HG03064 (cell line): ENCODE measurements at regions not wholly inside any gene's neighbourhood (a gene's known extent, or its start where the extent isn't known, plus 50 kb on each side); places are given as distances from the start of the nearest gene placed in this dataset.
"Not testable (repeated sequence)": the region's sequence is repeated elsewhere in the genome, so short reads cannot be mapped to it uniquely, and the experiment has no call there.

Source experiments
- ATAC-seq: cut with Tn5 transposase; IDR thresholded peaks from one replicate; pipeline ENCODE4 v1.9.1; 2021; ENCODE audit warnings: low read depth; ENCODE audit not compliant: unreplicated experiment

DNA sequence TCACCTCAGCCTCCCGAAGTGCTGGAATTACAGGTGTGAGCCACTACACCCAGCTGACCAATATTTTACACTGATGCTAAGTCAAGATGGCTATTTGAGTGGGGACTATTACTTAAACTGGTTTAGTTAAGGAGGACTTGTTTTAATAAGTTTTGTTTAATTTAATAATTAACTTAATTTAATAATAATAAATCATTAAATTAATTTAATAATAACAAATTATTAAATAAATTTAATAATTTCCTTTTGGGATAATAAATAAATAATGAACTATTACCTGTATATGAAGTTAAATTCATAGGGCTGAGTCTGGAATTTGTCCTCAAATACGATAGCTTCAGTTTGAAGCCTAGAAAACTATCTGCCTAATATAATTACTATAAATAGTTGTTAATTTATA, 665.1 kb upstream of the COX7C start:
- no peak for ATAC-seq

DNA sequence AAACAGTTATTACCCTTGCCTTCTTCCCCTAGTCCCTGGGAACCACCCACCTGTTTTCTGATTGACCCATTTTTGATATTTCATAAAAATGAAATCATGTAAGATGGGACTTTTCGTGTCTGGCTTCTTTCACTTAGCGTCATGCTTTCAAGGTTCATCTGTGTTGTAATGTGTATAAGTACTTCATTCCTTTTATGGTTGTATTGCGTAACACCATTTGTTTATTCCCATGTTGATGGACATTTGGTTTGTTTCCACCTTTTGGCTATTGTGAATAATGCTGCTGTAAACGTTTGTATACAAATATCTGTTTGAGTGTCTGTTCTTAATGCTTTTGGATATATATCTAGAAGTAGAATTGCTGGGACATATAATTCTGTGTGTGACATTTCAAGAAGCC, 650.1 kb upstream of the COX7C start:
- ATAC-seq, result no peak

DNA sequence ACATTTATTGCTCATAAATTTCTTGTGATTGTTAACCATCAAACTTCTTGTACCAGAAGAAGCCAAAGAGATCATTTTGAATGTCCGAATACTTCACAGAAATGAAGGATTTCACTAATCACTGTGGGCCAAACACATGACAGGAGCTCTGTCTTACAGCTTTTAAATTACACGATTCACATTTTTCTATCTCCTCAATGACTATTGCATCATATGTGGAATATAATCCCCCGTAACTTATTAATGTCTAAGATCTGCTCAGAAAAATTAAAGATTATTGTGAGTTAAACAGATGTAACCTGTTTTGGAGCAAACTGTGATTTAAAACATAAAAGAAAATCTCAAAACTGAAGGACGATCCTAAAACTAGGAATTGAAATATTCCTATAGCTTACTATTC, 645.2 kb upstream of the COX7C start:
- no peak for ATAC-seq

DNA sequence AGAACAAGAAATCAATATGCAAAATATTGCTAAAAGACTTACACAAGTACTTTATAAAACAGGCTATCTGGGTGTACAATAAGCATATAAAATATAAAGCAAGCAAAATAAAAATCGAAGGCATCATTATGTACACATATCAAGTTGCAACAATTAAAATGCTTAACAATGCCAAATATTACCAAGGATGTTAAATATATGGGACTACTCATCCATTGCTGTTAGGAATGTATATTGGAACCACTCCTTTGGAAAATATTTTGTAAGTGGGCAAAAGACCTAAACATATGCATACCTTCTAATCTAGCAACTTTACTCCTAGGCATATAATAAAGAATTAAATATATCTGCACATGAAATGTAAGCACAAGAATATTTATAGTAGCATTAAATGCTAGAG, 632.6 kb upstream of the COX7C start:
- ATAC-seq, result no peak

DNA sequence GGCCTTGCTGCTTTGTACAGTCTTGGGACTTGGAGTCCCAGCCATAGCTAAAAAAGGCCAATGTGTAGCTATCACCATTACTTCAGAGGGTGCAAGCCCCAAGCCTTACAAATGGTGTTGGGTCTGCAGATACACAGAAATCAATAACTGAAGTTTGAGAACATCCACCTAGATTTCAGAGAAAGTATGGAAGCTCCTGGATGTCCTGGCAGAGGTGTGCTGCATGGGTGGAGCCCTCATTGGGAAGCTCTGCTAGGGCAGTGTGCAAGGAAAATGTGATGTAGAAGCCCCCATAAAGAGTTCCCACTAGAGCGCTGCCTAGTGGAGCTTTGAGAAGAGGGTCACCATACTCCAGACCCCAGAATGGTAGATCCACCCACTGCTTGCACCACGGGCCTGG, 626.7 kb upstream of the COX7C start:
- no peak for ATAC-seq

DNA sequence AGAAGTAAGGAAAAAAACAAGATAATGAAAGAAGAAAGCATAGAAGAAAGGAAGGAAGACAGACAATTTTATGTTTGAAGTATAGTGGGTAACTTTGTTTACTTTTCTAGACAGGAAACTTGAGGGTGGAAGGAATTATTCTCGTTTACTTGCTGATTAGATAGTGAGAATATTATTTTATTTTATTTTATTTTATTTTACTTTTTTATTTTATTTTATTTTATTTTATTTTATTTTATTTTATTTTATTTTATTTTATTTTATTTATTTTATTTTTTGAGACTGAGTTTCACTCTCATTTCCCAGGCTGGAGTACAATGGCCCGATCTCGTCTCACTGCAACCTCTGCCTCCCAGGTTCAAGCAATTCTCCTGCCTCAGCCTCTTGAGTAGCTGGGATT, 623.1 kb upstream of the COX7C start:
- not testable (repeated sequence) for ATAC-seq

DNA sequence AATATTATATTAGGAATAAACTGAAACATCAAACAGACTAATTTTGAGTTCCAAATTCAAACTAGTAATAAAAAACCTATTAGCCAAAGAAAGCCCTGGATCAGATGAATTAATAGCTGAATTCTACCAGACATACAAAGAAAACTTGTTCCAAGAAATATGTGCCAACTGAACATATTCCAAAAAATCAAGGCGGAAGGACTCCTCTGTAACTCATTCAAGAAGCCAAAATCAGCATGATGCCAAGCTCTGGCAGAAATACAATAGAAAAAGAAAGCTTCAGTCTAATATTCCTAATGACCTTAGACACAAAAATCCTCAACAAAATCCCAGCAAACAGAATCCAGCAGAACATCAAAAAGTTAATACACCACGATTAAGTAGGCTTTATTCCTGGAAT, 619.1 kb upstream of the COX7C start:
- no peak for ATAC-seq

DNA sequence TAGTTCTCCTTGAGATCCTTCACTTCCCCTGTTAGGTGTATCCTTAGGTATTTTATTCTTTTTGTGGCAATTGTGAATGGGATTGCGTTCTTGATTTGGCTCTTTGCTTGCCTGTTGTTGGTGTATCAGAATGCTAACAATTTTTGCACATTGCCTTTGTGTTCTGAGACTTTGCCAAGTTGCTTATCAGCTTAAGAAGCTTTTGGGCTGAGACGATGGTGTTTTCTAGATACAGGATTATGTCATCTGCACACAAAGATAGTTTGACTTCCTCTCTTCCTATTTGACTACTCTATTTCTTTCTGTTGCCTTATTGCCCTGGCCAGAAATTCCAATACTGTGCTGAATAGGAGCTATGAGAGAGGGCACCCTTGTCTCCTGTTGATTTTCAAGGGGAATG, 609.4 kb upstream of the COX7C start:
- no peak for ATAC-seq

DNA sequence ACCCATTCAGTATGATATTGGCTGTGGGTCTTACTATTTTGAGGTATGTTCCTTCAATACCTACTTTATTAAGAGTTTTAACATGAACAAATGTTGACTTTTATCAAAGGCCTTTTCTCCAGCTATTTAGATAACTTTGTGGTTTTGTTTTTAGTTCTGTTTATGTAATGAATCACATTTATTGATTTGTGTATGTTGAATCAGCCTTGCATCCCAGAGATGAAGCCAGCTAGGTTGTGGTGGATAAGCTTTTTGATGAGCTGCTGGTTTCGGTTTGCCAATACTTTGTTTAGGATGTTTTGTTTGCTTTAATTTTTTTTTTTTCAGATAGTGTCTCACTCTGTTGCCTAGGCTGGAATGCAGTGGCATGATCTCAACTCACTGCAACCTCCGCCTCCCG, 609.0 kb upstream of the COX7C start:
- ATAC-seq, result no peak

DNA sequence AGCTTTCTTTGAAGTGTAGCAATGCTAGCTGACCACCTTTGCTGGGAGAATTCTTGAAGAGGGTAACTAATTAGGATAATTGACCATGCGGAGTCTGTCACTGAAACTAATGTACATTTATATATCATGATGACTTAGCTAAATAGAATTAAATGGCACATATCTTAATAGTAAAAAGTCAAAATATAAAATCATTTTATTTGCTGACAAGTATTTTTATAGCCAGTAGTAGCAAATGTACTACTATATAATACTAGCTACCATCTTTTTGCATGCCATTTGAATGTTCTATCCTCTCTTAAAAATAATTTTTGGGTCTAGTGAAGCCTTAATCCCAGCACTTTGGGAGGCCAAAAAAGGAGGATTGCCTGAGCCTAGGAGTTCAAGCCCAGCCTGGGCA, 605.8 kb upstream of the COX7C start:
- no peak for ATAC-seq

DNA sequence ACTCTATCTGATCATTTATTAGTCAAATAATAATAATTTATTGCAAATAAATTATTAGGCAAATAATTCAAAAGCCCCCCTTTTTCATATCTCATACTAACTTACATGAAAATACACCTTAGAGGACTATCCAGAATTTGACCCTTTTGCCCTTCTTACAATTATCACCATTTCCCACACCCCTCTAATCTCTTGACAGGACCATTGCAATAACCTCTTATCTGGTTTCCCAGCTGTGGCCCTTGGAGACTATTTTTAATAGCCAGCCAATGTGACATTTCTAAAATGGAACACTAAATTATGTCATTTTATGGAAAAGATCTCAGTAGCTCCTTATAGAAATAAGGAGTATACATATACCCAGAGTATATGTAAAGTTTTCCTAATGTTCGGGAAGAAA, 588.4 kb upstream of the COX7C start:
- no peak for ATAC-seq

DNA sequence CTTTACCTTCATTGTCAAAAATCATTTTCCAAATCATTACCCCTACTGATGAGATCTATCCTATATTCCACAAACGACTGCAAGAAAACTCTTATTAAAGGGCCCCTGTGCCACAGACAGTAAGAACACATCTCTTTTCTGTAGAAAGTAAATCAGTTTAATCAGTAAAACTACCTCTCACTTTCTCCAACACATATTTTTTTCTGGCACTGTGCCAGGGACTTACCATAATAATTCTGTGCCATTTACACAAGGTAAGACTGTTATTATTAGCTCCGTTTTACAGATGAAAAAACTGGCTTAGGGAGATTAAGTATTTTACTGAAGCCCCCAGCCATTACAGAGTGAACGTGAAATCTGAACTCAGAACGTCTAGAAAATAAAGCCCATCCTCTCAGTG, 587.0 kb upstream of the COX7C start:
- no peak for ATAC-seq

DNA sequence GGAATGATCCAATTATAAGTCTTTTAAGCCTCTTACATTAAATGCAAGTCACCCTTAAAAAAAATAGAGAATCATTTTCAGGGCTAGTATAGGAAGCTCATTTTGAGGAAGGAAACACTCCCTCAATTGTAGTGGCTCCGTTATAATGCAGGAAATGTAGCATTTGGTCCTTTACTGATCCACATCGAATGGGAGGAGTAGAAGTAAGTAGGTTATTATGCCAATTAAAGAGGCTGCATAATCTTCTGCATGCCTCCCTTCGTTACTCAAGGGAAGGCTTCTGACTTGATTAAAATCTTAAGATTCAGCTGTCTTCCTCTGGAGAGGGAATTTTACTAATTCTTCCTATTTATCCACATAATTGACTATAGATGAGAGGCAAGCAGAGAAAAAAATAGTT, 579.2 kb upstream of the COX7C start:
- no peak for ATAC-seq

DNA sequence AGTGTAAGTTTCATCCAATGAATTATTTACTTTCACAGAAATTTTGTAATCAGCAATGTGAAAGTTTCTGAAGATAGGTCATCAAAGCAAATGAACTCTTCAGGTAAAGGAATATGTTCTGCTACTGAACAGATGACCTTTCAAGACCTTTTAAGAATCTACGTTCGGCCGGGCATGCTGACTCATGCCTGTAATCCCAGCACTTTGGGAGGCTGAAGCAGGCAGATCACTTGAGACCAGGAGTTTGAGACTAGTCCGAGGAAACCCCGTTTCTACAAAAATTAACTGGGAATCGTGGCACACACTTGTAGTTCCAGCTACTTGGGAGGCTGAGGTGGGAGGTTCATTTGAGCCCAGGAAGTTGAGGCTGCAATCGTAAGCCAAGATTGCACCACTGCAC, 578.4 kb upstream of the COX7C start:
- ATAC-seq, result no peak

DNA sequence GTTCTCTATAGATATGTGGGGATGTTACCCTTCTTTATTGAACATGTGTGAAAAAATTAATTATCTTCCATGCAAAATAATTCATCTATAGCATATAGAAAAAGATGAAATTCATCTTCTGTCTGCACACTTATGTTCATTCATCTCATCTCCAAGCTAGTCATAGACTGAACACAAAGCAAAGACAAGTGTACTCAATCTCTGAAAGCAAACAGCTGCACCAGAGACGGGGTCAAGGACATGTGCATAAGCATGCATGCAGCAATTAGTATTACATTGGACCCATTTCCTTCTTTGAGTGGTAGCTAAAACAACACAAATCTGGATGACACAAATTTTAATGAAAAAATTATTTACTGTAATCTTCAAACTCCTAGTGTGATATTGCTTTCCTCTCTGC, 547.0 kb upstream of the COX7C start:
- no peak for ATAC-seq

DNA sequence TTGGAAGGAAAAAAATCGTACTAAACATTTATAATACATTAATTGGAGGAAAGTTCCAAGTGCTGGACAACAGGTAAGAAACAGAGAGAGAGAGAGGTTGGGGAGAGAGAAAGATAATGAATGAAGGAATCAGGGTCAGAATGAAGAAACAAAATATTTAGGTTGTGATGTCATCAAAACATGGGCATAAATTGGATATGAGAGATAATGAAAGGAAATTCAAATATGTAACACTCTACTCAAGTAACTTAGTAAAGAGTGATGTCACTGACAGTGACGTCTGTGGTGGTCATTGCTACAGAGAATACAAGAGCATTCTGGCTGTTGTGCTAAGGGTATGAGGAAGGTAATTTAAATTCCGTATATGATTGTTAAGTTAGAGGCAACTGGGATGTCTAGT, 543.4 kb upstream of the COX7C start:
- no peak for ATAC-seq

DNA sequence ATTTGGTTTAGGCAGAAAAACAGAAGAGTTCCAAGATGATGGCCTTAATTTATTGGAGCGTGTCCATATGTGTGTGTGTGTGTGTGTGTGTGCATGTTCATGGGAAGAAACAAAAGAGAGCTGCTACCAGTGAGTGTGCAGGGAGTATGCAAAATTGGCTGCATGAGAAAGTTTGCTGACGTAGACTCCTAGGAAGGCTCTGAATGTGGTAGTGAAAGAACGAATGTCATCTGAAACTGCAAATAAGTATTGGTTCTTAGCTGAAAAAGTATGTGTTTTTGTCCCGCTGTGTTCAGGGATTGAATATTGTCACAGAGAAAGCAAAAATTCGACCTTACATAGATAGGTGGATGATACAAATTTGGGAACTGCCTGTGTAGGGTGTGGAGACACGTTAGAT, 542.6 kb upstream of the COX7C start:
- no peak for ATAC-seq

DNA sequence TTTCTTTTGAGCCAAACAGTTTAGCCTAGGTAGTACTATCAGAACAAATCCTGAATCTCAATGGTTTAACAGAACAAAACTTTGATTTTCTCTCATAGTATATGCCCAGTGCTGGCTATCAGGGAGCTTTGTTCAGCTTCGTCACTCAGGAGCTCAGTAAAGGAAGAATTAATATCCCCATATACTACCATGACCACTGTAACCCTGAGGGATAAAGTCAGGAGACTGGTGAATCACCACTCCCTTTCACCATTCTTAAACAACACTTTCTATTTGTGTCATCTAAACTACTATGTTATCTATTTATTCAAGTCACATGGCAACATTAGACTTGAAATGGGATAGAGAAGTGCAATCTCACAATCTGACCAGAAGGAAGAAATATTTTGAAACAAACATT, 522.6 kb upstream of the COX7C start:
- no peak for ATAC-seq

DNA sequence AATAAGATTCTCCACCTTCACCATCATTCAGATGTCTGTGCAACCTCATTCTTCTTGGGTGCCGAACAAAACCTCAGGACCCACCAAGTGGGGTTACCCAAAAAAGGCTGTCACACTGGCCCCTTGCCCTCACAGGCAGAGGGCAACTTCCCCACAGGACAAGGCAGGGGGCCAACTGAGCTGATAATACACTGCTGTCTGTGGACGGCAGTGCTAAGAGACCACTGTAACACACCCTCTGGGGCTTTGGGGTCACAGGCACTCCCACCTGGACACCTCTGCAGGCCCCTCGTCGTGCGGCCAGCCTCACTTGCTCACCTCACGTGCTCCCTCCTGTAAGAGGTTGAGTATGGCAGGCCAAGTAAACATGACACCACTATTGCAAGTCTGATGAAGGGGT, 515.8 kb upstream of the COX7C start:
- no peak for ATAC-seq

DNA sequence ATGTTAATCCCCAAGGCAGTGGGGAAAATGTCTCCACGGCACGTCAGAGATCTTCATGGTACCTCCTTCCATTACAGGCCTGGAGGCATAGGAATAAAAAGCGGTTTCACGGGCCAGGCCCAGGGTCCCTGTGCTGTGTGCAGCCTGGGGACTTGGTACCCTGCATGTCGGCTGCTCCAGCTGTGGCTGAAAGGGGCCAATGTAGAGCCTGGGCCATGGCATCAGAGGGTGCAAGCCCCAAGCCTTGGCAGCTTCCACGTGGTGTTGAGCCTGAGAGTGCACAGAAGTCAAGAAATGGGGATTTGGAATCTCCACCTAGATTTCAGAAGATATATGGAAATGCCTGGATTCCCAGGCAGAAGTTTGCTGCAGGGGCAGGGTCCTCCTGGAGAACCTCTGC, 508.9 kb upstream of the COX7C start:
- ATAC-seq, result no peak

DNA sequence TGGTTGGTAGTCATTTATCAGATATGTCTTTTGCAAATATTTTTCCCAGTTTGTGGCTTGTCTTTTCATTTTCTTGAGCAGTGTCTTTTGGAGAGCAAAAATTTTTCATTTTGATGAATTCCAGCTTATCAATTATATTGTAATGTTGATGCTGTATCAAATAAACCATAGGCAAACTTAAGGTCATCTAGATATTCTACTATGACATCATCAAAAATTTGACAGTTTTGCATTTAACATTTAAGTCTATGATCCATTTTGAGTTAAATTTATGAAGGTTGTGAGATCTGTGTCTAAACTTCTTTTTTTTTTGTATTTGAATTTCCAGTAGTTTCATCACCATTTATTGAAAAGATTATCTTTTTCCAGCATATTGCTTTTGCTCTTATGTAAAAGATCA, 505.5 kb upstream of the COX7C start:
- no peak for ATAC-seq

DNA sequence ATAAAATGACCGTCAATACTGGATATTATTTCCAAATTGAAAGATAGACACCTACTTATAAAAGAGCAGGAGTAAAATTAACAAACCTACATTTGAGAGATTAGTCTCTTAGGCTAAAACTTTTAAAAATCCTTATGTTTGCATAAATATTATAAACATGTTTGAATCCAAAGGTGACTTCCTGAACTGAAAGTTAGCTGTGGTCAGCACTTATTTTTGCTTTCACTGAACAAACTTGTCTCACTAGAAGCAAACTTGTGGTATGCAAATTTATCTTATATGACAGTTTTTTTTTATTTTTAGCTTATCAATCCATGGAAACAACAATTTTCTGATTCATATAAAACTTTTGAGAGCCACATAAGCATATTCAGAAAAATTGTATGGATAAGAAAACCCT, 502.6 kb upstream of the COX7C start:
- no peak for ATAC-seq

DNA sequence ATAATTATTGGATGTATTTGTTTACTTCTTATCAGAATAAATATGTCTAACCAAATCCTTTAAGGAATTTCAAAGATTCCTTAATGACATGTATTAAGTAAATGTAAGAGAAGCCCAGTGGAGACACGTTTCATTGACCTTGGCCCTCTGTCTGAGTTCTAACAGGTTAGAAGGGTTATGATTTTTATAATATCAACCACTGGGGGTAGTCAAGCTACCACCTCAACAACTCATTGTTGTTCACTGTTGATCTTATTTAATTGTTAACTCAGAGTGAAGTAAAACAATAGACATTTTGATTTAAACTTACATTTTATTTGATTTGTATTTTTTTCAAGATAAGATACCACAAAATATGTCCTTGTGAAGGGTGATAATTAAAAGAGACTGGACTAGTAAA, 499.2 kb upstream of the COX7C start:
- ATAC-seq, result no peak

DNA sequence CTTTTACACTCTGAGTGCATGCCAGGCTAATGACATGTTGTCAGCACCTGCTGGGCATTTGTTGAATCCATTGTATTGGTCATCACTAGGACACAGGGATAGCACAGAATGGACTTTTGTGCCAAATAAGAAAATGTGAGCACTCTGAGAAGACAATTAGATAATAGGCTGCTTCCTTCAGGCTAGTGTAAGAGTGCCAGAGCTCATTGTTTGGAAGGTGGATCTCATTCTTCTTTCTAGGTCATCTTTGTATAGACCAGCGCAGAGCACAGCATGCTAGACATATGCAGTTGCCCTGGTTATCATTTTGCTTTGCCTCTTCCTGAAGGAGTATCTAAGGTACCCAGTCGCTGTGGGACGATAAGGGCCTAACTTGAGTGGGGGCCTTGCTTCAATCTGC, 493.4 kb upstream of the COX7C start:
- ATAC-seq, result no peak
